B cell (primary cell): ENCODE measurements at regions not wholly inside any gene's neighbourhood (a gene's known extent, or its start where the extent isn't known, plus 50 kb on each side); places are given as distances from the start of the nearest gene placed in this dataset.

Source experiments
- ATAC-seq: fragments of 200-7000 bp; cut with Tn5 transposase; one replicate; pipeline ENCODE4 v1.10.0; 2021; ENCODE audit warnings: low read depth, mild to moderate bottlenecking, moderate number of reproducible peaks, moderate library complexity
- CTCF ChIA-PET: fragments of 350-600 bp; sonication (Branson Sonifier 250); formaldehyde crosslinking; loops from one replicate; lab custom pipeline; 2021; ENCODE audit warnings: antibody characterized with exemption, inconsistent platforms; lab: Charles Lee
- POLR2A ChIA-PET: fragments of 350-600 bp; sonication (Branson Sonifier 250); formaldehyde crosslinking; loops from one replicate; lab custom pipeline; 2021; ENCODE audit warnings: antibody characterized with exemption; lab: Charles Lee
- DNase-seq: peaks from one replicate; pipeline ENCODE4 v3.0.0; 2013
- H2AFZ ChIP-seq: 2 replicates; pipeline ENCODE4 v1.6.1; 2012; ENCODE audit warnings: mild to moderate bottlenecking, low read depth, low read length; ENCODE audit not compliant: insufficient read depth, poor library complexity, severe bottlenecking
- H3K27ac ChIP-seq, 2 donors: 1 replicate in 1 of 2; 2 replicates in 1 of 2; pipeline ENCODE4 v1.5.1; 2012 to 2013; ENCODE audit warnings: low read length in 2 of 2, mild to moderate bottlenecking in 2 of 2, moderate library complexity in 1 of 2
- H3K27me3 ChIP-seq, 4 experiments: fragments of 200-600 bp in 1 of 4; sonication (generic) in 1 of 4; replicated peaks in 1 of 4; 1 replicate in 2 of 4; 2 replicates in 2 of 4; pipeline versions ENCODE4 v1.6.1 to v1.7.0; 2013 to 2016; ENCODE audit warnings: low read length in 3 of 4, mild to moderate bottlenecking in 2 of 4, mixed read lengths in 1 of 4, moderate library complexity in 1 of 4; ENCODE audit not compliant: insufficient read depth in 4 of 4, control insufficient read depth in 3 of 4; ENCODE audit errors: control extremely low read depth in 1 of 4
- H3K36me3 ChIP-seq, 2 experiments: replicated peaks in 1 of 2; 1 replicate in 1 of 2; 2 replicates in 1 of 2; pipeline versions ENCODE4 v1.6.1 to v1.7.1; 2013; ENCODE audit warnings: low read length in 1 of 2; ENCODE audit not compliant: insufficient read depth in 2 of 2, control insufficient read depth in 1 of 2; ENCODE audit errors: control extremely low read depth in 1 of 2, extremely low read depth in 1 of 2
- H3K4me1 ChIP-seq, 2 donors: fragments of 200-600 bp in 1 of 2; sonication (generic) in 1 of 2; 1 replicate in 1 of 2; 2 replicates in 1 of 2; pipeline versions ENCODE4 v1.5.1 to v1.6.1; 2013 to 2017; ENCODE audit warnings: low read length in 2 of 2; ENCODE audit not compliant: control insufficient read depth in 2 of 2, insufficient read depth in 2 of 2
- H3K4me2 ChIP-seq: replicated peaks from 2 replicates; pipeline ENCODE3; 2012; ENCODE audit warnings: mild to moderate bottlenecking, low read depth, low read length; ENCODE audit not compliant: poor library complexity, severe bottlenecking
- H3K4me3 ChIP-seq, 5 experiments: fragments of 200-600 bp in 1 of 5; sonication (generic) in 1 of 5; 1 replicate in 3 of 5; 2 replicates in 2 of 5; pipeline versions ENCODE4 v1.5.1 to v1.7.0; 2011 to 2016; ENCODE audit warnings: low read length in 4 of 5, mild to moderate bottlenecking in 4 of 5, low read depth in 2 of 5, control low read depth in 1 of 5, moderate library complexity in 1 of 5; ENCODE audit not compliant: insufficient read depth in 1 of 5; ENCODE audit errors: control extremely low read depth in 1 of 5, extremely low read depth in 1 of 5
- H3K79me2 ChIP-seq: fragments of 200-600 bp; sonication (generic); one replicate; pipeline ENCODE4 v1.6.0; 2016; ENCODE audit warnings: low read length; ENCODE audit not compliant: control insufficient read depth, insufficient read depth
- H3K9ac ChIP-seq: fragments of 200-600 bp; sonication (generic); 2 replicates; pipeline ENCODE4 v1.6.1; 2017; ENCODE audit warnings: mild to moderate bottlenecking, low read length, moderate library complexity
- H3K9me3 ChIP-seq, 3 donors: one replicate each; pipeline versions ENCODE4 v1.6.1 to v1.7.1; 2013; ENCODE audit warnings: low read length in 2 of 3; ENCODE audit not compliant: control insufficient read depth in 2 of 3, insufficient read depth in 1 of 3; ENCODE audit errors: control extremely low read depth in 1 of 3
- H4K20me1 ChIP-seq: 2 replicates; pipeline ENCODE4 v1.6.0; 2012; ENCODE audit warnings: mild to moderate bottlenecking, low read length; ENCODE audit not compliant: insufficient read depth, control insufficient read depth, poor library complexity, severe bottlenecking
- H3K27ac Mint-ChIP-seq: one replicate; pipeline ENCODE4 v1.8.0; 2021; ENCODE audit warnings: mixed read lengths
- H3K27me3 Mint-ChIP-seq: one replicate; pipeline ENCODE4 v1.8.0; 2021; ENCODE audit warnings: mixed read lengths
- H3K4me1 Mint-ChIP-seq: one replicate; pipeline ENCODE4 v1.8.0; 2021; ENCODE audit warnings: mixed read lengths
- H3K4me3 Mint-ChIP-seq: one replicate; pipeline ENCODE4 v1.8.0; 2021; ENCODE audit warnings: mixed read lengths
- H3K9me3 Mint-ChIP-seq: one replicate; pipeline ENCODE4 v1.8.0; 2022; ENCODE audit warnings: mixed read lengths; ENCODE audit not compliant: insufficient read depth
- CTCF ChIP-seq: fragments of 200-600 bp; IDR thresholded peaks from one replicate; pipeline ENCODE4 v1.8.0; 2022; ENCODE audit warnings: antibody characterized with exemption, mild to moderate bottlenecking
- EZH2 ChIP-seq: IDR thresholded peaks from 2 replicates; pipeline ENCODE4 v1.6.1; 2012; ENCODE audit warnings: borderline replicate concordance, low read depth, mild to moderate bottlenecking, moderate library complexity, low read length; ENCODE audit not compliant: insufficient read depth, poor library complexity, severe bottlenecking
- WGBS: methylation state at CpG from one replicate; pipeline ENCODE4 v1.1.5; 2013; ENCODE audit warnings: missing lambda C conversion rate; ENCODE audit not compliant: insufficient coverage; 5-methylcytosine and 5-hydroxymethylcytosine counted together
- intact Hi-C: fragments of 100-400 bp; cut with micrococcal nuclease; formaldehyde crosslinking; loops from one replicate; pipeline ENCODE4 v1.10.0; 2022

- ChIA-PET POLR2A (no interaction called here), CTCF (no interaction called here)
- peaks cover 0 to 14% (median 0%) of the 10 kb centered on the region in 4 experiments for H3K27me3 ChIP-seq
- H3K4me1 ChIP-seq = peaks cover 0 to 3% of the 10 kb centered on the region in 2 donors
- WGBS = 94% methylated on average over 2 of the region's 2 CpGs
- Mint-ChIP-seq H3K4me3 (no peak overlapping the region), H3K27me3 (peaks cover 30% of the 10 kb centered on the region), H3K27ac (no peak overlapping the region), H3K9me3 (no peaks in the 10 kb centered on the region), H3K4me1 (peaks cover 5% of the 10 kb centered on the region)
- H3K36me3 ChIP-seq = no peaks in the 10 kb centered on the region
- intact Hi-C loops = no loop called here
- H3K4me2 ChIP-seq = no peak overlapping the region
- H2AFZ ChIP-seq = no peak overlapping the region
- no peaks in the 10 kb centered on the region for H3K79me2 ChIP-seq
- no peaks in the 10 kb centered on the region for H3K9me3 ChIP-seq
- ATAC-seq (no peak), DNase-seq (no peak)
- H3K4me3 ChIP-seq = no peak overlapping the region
- no peak overlapping the region for H3K9ac ChIP-seq
- no peak for TF ChIP-seq EZH2
- TF ChIP-seq CTCF = no peak
- no peak overlapping the region for H3K27ac ChIP-seq
- no peaks in the 10 kb centered on the region for H4K20me1 ChIP-seq
Measured at GRCh38 chr5:96579711-96580110, 82.5 kb upstream of the CAST start.

- Histone ChIP-seq H3K27ac (no peak overlapping the region), H3K4me2 (no peak overlapping the region), H3K4me3 (no peak overlapping the region), H3K9ac (no peak overlapping the region), H2AFZ (no peak overlapping the region), H3K4me1 (peaks cover 0 to 5% of the 10 kb centered on the region in 2 donors), H3K9me3 (no peaks in the 10 kb centered on the region), H3K36me3 (no peaks in the 10 kb centered on the region), H3K79me2 (no peaks in the 10 kb centered on the region), H3K27me3 (peaks cover 0 to 14% (median 4%) of the 10 kb centered on the region in 4 experiments), H4K20me1 (no peaks in the 10 kb centered on the region)
- ChIA-PET POLR2A (no interaction called here), CTCF (no interaction called here)
- DNase-seq (no peak), ATAC-seq (no peak)
- intact Hi-C loops = no loop called here
- Mint-ChIP-seq H3K27me3 (peaks cover 33% of the 10 kb centered on the region), H3K27ac (no peak overlapping the region), H3K9me3 (no peaks in the 10 kb centered on the region), H3K4me3 (no peak overlapping the region), H3K4me1 (peaks cover 7% of the 10 kb centered on the region)
- TF ChIP-seq CTCF (no peak), EZH2 (no peak)
- WGBS = 94% methylated on average over 7 of the region's 11 CpGs
Measured at GRCh38 chr5:96582343-96582742, 79.8 kb upstream of the CAST start.
